HUES64 (cell line): ENCODE measurements at regions not wholly inside any gene's neighbourhood (a gene's known extent, or its start where the extent isn't known, plus 50 kb on each side); places are given as distances from the start of the nearest gene placed in this dataset.
"Not testable (repeated sequence)": the region's sequence is repeated elsewhere in the genome, so short reads cannot be mapped to it uniquely, and the experiment has no call there.

Experiments
- H3K27ac ChIP-seq: 2 replicates; pipeline ENCODE4 v1.7.0; 2013; ENCODE audit warnings: low read depth, low read length, inconsistent platforms
- H3K27me3 ChIP-seq: 2 replicates; pipeline ENCODE4 v1.6.1; 2013; ENCODE audit warnings: mild to moderate bottlenecking, low read length; ENCODE audit not compliant: insufficient read depth
- H3K36me3 ChIP-seq: 2 replicates; pipeline ENCODE4 v1.6.1; 2013; ENCODE audit warnings: mild to moderate bottlenecking, low read length; ENCODE audit not compliant: insufficient read depth
- H3K4me1 ChIP-seq: 2 replicates; pipeline ENCODE4 v1.6.1; 2013; ENCODE audit warnings: mild to moderate bottlenecking, low read length, moderate library complexity; ENCODE audit not compliant: insufficient read depth
- H3K4me3 ChIP-seq: 2 replicates; pipeline ENCODE4 v1.5.1; 2013; ENCODE audit warnings: mild to moderate bottlenecking, low read length, moderate library complexity
- H3K9ac ChIP-seq: 2 replicates; pipeline ENCODE4 v1.6.1; 2013; ENCODE audit warnings: mild to moderate bottlenecking, low read depth, low read length
- H3K9me3 ChIP-seq: 2 replicates; pipeline ENCODE4 v1.6.1; 2013; ENCODE audit warnings: low read depth, low read length; ENCODE audit not compliant: insufficient read depth
- WGBS: fragments of 150-250, 120-280 bp; methylation state at CpG from one replicate; pipeline ENCODE4 v1.1.7; 2013; ENCODE audit warnings: missing lambda C conversion rate; 5-methylcytosine and 5-hydroxymethylcytosine counted together

- WGBS, result 95% methylated on average over 2 of the region's 2 CpGs
- no peaks in the 10 kb centered on the region for H3K4me1 ChIP-seq
These were observed 91.5 kb upstream of the RGPD4 start for GRCh38 chr2:107735201-107735600.

GRCh38 chr2:107737756-107738155 is 88.9 kb upstream of the RGPD4 start:
- H3K36me3 ChIP-seq, result no peaks in the 10 kb centered on the region
- no peak overlapping the region for H3K4me3 ChIP-seq
- H3K9me3 ChIP-seq, result no peaks in the 10 kb centered on the region
- no peaks in the 10 kb centered on the region for H3K27me3 ChIP-seq
- no peak overlapping the region for H3K27ac ChIP-seq
- no peaks in the 10 kb centered on the region for H3K4me1 ChIP-seq
- no peak overlapping the region for H3K9ac ChIP-seq

More at GRCh38 chr2:107735201-107735600, 91.5 kb upstream of the RGPD4 start:
- Histone ChIP-seq H3K9me3 (no peaks in the 10 kb centered on the region), H3K27me3 (no peaks in the 10 kb centered on the region), H3K4me3 (no peak overlapping the region), H3K27ac (no peak overlapping the region), H3K9ac (no peak overlapping the region), H3K36me3 (no peaks in the 10 kb centered on the region)

GRCh38 chr2:107738266-107738665 is 88.4 kb upstream of the RGPD4 start:
- Histone ChIP-seq H3K4me1 (no peaks in the 10 kb centered on the region), H3K27me3 (no peaks in the 10 kb centered on the region), H3K4me3 (no peak overlapping the region), H3K9me3 (no peaks in the 10 kb centered on the region), H3K36me3 (no peaks in the 10 kb centered on the region), H3K9ac (no peak overlapping the region), H3K27ac (no peak overlapping the region)
- 86% methylated on average over 4 of the region's 4 CpGs for WGBS

- H3K4me3 ChIP-seq, result no peak overlapping the region
- no peaks in the 10 kb centered on the region for H3K27me3 ChIP-seq
- H3K36me3 ChIP-seq, result no peaks in the 10 kb centered on the region
- 90% methylated on average over 1 of the region's 2 CpGs for WGBS
- H3K9ac ChIP-seq, result no peak overlapping the region
- H3K4me1 ChIP-seq, result no peaks in the 10 kb centered on the region
- H3K27ac ChIP-seq, result no peak overlapping the region
- no peaks in the 10 kb centered on the region for H3K9me3 ChIP-seq
These were observed 86.4 kb upstream of the RGPD4 start for GRCh38 chr2:107740300-107740699.

GRCh38 chr2:107742460-107743027 is 84.1 kb upstream of the RGPD4 start:
- WGBS, result 97% methylated on average over 5 of the region's 5 CpGs
- Histone ChIP-seq H3K4me3 (no peak overlapping the region), H3K9me3 (no peaks in the 10 kb centered on the region), H3K27ac (no peak overlapping the region), H3K27me3 (no peaks in the 10 kb centered on the region), H3K9ac (no peak overlapping the region), H3K4me1 (no peaks in the 10 kb centered on the region), H3K36me3 (no peaks in the 10 kb centered on the region)

GRCh38 chr2:107743274-107743673 is 83.4 kb upstream of the RGPD4 start:
- no peaks in the 10 kb centered on the region for H3K36me3 ChIP-seq
- H3K4me3 ChIP-seq, result no peak overlapping the region
- WGBS, result 79% methylated on average over 5 of the region's 5 CpGs
- no peak overlapping the region for H3K27ac ChIP-seq
- H3K4me1 ChIP-seq, result no peaks in the 10 kb centered on the region
- no peak overlapping the region for H3K9ac ChIP-seq
- no peaks in the 10 kb centered on the region for H3K27me3 ChIP-seq
- no peaks in the 10 kb centered on the region for H3K9me3 ChIP-seq

GRCh38 chr2:107745100-107745499 is 81.6 kb upstream of the RGPD4 start:
- H3K9me3 ChIP-seq, result no peaks in the 10 kb centered on the region
- WGBS, result 87% methylated on average over 3 of the region's 3 CpGs

GRCh38 chr2:107746552-107747198 is 80.0 kb upstream of the RGPD4 start:
- H3K4me1 ChIP-seq, H3K4me3 ChIP-seq, H3K36me3 ChIP-seq, H3K27ac ChIP-seq, H3K9ac ChIP-seq, H3K9me3 ChIP-seq, H3K27me3 ChIP-seq: not testable (repeated sequence)
- WGBS, result 95% methylated on average over 13 of the region's 13 CpGs

More at GRCh38 chr2:107745100-107745499, 81.6 kb upstream of the RGPD4 start:
- Histone ChIP-seq H3K27me3 (no peaks in the 10 kb centered on the region), H3K4me3 (no peak overlapping the region), H3K36me3 (no peaks in the 10 kb centered on the region), H3K27ac (no peak overlapping the region), H3K4me1 (no peaks in the 10 kb centered on the region), H3K9ac (no peak overlapping the region)

- not testable (repeated sequence) for H3K9ac ChIP-seq, H3K4me1 ChIP-seq, H3K9me3 ChIP-seq, H3K27ac ChIP-seq, H3K27me3 ChIP-seq, H3K4me3 ChIP-seq, H3K36me3 ChIP-seq
- 96% methylated on average over 49 of the region's 51 CpGs for WGBS
These were observed 79.3 kb upstream of the RGPD4 start for GRCh38 chr2:107747199-107747963.

- WGBS, result 95% methylated on average over 15 of the region's 15 CpGs
- no peak overlapping the region for H3K4me3 ChIP-seq
- H3K4me1 ChIP-seq, result no peaks in the 10 kb centered on the region
- H3K36me3 ChIP-seq, result no peaks in the 10 kb centered on the region
- no peaks in the 10 kb centered on the region for H3K27me3 ChIP-seq
- H3K9ac ChIP-seq, result no peak overlapping the region
- H3K27ac ChIP-seq, result no peak overlapping the region
- H3K9me3 ChIP-seq, result no peaks in the 10 kb centered on the region
These were observed 78.6 kb upstream of the RGPD4 start for GRCh38 chr2:107747964-107748583.

GRCh38 chr2:107751936-107752335 is 74.8 kb upstream of the RGPD4 start:
- 0 out of 2 replicates have a peak, but pooled peaks cover 4% of the 10 kb centered on the region for H3K9me3 ChIP-seq
- no peaks in the 10 kb centered on the region for H3K4me1 ChIP-seq
- H3K4me3 ChIP-seq, result no peak overlapping the region
- no peaks in the 10 kb centered on the region for H3K36me3 ChIP-seq
- no peak overlapping the region for H3K27ac ChIP-seq
- 91% methylated on average over 3 of the region's 3 CpGs for WGBS
- H3K9ac ChIP-seq, result no peak overlapping the region
- H3K27me3 ChIP-seq, result no peaks in the 10 kb centered on the region
